Inflammatory macrophage treated with lipopolysaccharide for 4 hours (primary cell): ENCODE measurements at regions not wholly inside any gene's neighbourhood (a gene's known extent, or its start where the extent isn't known, plus 50 kb on each side); places are given as distances from the start of the nearest gene placed in this dataset.

Experiments used
- DNase-seq: peaks from one replicate; pipeline ENCODE4 v3.0.0-alpha.2; 2020

DNA sequence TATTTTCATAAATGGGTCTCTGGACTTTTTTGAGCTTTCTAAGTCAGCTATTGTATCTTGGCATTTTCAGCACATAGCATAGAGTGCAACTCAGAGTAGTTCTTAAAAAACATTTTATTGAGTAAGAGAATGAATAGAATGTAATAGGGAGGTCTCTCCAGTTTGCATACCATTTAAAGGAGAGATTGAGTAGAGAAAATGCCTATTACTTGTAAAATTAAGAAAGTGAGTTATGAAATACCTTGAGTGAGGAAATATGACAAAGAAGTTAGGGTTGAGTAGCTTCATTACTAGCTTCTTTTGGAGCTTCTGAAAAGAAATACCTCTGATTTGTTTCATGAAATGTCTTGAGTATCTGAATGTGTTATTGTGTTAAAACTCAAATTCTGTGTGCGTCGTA, 140.0 kb downstream of the AASDHPPT start:
- no peak for DNase-seq

- DNase-seq, result no peak
These were observed 140.6 kb downstream of the AASDHPPT start for GRCh38 chr11:106218106-106218505.

GRCh38 chr11:106222626-106223025, 145.2 kb downstream of the AASDHPPT start:
- DNase-seq, result no peak

- DNase-seq, result no peak
These were observed 146.7 kb downstream of the AASDHPPT start for GRCh38 chr11:106224172-106224571.

- DNase-seq, result no peak
These were observed 151.5 kb downstream of the AASDHPPT start for GRCh38 chr11:106228996-106229395.

DNA sequence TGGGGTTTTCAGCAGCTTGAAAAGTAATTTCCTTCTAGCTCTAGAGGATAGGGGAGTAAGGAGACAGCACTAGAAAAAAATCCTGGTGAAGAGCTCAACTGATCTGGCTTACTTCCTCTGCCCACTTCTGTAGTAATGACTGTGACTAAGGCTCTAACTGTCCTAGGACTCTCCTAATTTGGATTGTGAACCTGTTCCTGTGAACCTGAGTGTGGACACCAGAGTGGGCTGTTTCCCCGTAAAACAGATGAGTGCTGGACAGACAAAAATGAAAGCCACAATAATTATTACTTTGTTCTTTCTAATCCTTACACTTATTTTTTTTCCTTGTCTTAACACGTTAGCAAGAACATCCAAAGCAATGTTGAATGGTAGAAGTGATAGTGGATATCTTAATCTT, 154.1 kb downstream of the AASDHPPT start:
- DNase-seq, result no peak

GRCh38 chr11:106233191-106233590, 155.7 kb downstream of the AASDHPPT start:
- DNase-seq, result no peak

GRCh38 chr11:106234794-106235193, 157.3 kb downstream of the AASDHPPT start:
- DNase-seq, result no peak

DNA sequence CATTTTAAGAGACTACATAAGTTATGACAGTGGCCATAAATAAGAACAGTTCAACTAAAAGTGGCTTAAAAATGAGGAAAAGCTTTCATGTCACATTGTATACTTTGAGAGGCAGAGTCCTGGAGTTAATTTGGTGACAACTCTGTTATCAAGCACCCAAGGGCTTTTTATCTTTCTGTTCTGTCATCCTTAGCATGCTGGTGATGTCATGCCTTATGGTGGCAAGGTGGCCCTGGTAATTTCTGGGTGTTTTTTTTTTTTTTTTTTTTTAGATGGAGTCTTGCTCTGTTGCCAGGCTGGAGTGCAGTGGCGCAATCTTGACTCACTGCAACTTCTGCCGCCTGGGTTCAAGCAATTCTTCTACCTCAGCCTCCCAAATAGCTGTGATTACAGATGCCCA, 158.8 kb downstream of the AASDHPPT start:
- no peak for DNase-seq

GRCh38 chr11:106238704-106239360, 161.4 kb downstream of the AASDHPPT start:
- DNase-seq, result no peak

- DNase-seq, result no peak
These were observed 164.3 kb downstream of the AASDHPPT start for GRCh38 chr11:106241601-106242257.

DNA sequence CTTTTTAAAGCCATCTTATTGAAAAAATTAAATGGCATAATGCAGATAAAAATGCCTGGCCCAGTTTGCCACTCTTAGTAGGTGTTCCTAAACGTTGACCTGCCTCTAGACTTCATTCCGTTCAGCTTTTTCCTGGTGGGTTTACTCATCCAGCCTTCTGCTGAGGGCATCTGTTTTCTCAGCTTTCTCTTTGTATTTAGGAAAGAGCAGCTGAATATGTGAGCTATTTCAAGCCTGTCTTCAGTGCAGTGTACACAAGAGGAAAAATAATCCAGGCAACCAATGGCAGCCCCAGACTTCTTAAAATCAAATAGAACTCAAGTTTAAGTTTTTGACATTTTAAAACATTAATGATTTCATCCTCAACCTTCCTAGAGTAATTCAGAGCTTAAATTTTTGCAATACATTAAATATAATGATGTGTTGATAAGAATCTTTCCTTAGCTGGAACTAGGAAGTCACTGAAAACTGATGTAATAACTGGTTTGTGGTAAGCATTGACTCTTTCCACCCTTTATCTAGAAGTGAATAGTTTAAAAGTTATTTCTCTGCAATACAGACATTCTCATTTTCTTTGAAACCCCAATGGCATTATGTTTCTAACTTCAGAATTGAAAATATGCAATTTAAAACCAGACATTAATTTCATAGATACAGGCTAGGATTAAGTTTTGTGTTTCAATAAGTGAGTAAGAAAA, 165.4 kb downstream of the AASDHPPT start:
- no peak for DNase-seq

DNA sequence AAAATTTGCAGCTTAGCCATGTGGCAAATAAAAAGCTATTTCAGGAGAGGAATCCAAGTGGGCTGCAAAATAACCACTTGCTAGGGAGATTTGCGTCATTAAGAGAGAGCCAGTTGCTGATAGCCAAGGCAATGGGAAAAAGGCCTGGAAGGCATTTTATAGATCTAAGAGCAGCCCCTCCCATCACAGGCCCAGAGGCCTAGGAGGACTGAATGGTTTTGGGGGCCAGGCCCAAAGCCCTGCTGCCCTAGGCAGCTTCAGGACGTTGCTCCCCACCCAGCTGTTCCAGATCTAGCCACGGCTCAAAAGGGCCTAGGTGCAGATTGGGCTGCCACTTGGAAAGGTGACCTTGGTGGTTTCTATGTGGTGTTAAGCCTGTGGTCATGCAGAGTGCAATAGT, 169.0 kb downstream of the AASDHPPT start:
- DNase-seq, result no peak

GRCh38 chr11:106249617-106250239, 172.3 kb downstream of the AASDHPPT start:
- no peak for DNase-seq

DNA sequence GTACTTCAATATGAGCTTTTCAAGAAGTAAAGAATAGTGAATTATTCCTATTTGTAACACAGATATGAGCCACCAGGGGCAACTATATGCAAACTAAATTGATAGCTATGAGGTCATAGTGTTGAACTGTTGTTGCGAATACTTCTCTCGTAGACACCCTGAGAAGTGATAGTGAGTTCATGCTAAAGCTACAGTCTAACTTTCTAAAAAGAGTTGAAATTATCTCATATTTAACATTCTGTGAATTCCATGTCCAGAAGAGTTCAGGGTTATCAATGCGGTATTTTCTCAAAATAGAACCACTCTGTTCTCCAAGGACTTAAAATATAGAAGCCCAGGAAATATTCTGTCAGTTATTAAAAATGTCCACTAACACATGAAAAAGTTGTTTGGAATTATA, 185.4 kb downstream of the AASDHPPT start:
- no peak for DNase-seq

- no peak for DNase-seq
These were observed 186.1 kb downstream of the AASDHPPT start for GRCh38 chr11:106263527-106263926.

DNA sequence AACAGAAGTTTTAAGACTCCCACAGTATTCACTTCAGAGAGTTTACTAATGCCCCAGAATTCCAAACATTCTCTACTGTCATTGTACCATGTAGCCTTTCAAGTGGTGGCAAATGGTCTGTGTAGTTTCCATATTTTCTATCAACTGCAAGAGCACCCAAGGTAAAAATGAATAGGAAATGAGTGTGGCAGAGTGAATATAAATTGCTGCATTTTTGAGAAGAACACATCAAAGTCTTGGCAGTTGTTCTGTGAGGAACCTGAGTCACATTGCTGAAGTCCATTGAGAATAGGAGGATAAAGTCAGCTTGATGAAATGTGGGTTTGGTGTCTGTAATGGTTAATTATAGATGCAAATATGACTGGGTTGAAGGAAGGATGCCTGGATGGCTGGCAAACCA, 193.6 kb downstream of the AASDHPPT start:
- no peak for DNase-seq

GRCh38 chr11:106271686-106272085, 194.2 kb downstream of the AASDHPPT start:
- DNase-seq, result no peak

GRCh38 chr11:106275151-106275550, 197.7 kb downstream of the AASDHPPT start:
- DNase-seq, result no peak

- no peak for DNase-seq
These were observed 198.7 kb downstream of the AASDHPPT start for GRCh38 chr11:106276126-106276525.

DNA sequence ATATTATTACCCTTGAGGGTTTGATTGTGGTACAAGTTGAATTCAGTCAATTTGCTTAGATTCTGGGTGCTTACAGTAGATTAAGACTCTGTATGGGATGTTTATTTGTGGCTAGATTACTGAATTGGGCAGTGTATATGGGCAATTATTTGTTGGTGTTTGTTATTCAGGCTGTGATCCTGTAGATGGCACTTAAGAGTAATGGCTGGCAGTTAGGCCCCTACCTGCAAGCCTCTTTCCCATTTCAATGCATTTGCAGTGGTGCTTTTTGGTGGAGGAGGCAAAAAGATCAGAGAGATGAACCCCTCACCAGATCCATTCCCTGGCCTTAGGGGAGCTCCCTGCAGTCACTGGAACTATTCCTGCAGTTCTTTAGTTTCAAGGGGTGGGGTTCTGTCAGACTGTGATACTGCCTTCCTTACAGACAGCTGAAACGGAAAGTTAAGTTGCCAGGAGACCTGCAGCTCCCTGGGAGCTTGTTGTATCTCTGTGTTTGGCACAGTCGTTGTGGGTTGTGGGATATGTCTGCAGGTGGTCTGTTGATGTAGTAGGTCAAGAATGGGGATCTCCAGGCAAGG, 199.5 kb downstream of the AASDHPPT start:
- DNase-seq, result no peak

DNA sequence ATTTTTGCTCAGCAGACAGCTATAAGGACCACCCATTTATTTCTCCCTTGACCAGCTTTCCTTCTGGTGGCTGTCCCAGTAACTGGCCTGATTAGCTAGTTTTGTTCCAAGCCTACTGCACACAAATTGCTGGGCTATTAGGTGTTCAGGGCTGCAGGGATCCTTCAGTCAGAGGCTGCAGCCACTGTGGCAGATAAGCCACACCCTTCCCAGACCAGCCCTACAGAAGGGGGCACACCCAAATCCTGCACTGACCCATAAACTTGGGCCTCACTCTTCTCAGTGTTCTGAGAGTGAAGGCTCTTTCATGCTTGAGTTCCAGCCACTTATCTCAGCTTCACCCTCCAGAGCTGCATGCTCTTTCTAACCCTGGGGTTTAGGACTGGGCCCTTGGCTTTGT, 200.0 kb downstream of the AASDHPPT start:
- no peak for DNase-seq

DNA sequence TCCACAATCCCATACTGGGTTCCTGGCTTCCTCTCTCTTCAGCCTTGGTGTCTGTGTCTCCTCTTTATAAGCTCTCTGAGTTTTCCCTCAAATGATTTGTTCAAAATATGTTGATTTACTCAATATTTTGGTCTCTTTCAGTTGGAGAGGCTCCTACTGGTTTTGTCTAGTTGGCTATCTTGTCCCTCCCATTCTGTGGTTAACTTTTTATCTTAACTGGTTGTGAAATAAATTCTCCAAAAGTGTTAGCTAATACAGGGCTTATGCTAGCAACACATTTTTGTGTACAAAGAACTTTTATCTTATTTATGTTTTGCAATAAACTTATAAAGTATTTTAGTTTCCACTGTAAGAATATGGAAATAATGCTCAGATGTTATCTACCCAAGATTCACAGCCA, 200.9 kb downstream of the AASDHPPT start:
- no peak for DNase-seq
